ENCODE measurements at regions not wholly inside any gene's neighbourhood (a gene's known extent, or its start where the extent isn't known, plus 50 kb on each side); places are given as distances from the start of the nearest gene placed in this dataset.

GRCh38 chr4:160127211-160127610 is 1024.3 kb downstream of the RAPGEF2 start (continued):
- no peak for TF ChIP-seq CHD2 (IDR thresholded peaks at IDR 0.05; ENCODE audit: low read length)

GRCh38 chr4:160129439-160129838 is 1026.6 kb downstream of the RAPGEF2 start:
- H2BK12ac ChIP-seq (ENCODE audit: low read depth, low read length), result no peak overlapping the region
- H3K4me3 ChIP-seq (ENCODE audit: extremely low read depth in 1 of 4, insufficient read depth in 2 of 4, low read depth in 3 of 4, low read length in 4 of 4), result no peak overlapping the region
- H3K14ac ChIP-seq (ENCODE audit: insufficient read length), result no peak overlapping the region
- TF ChIP-seq SP1 (IDR thresholded peaks at IDR 0.05; ENCODE audit: low read depth, low read length) (no peak), EGR1 (IDR thresholded peaks at IDR 0.05; ENCODE audit: borderline replicate concordance, low read depth, low read length) (no peak)
- H4K5ac ChIP-seq (ENCODE audit: insufficient read length, low read depth, low read length), result no peak overlapping the region
- H3K56ac ChIP-seq (replicated peaks; ENCODE audit: insufficient read length, low read depth, low read length), result no peak overlapping the region
- H3K4me2 ChIP-seq (ENCODE audit: insufficient read depth in 1 of 2, low read depth in 2 of 2, low read length in 2 of 2), result no peak overlapping the region
- no peak overlapping the region for H3K9ac ChIP-seq (replicated peaks in 1 of 4; ENCODE audit: extremely low read depth in 1 of 4, low read depth in 3 of 4, low read length in 3 of 4)
- no peak overlapping the region for H2BK120ac ChIP-seq (replicated peaks; ENCODE audit: low read depth, low read length)
- H3K23ac ChIP-seq (ENCODE audit: insufficient read length), result no peak overlapping the region
- no peaks in the 10 kb centered on the region for H4K20me1 ChIP-seq (replicated peaks in 1 of 2; ENCODE audit: control insufficient read depth in 1 of 2, insufficient read depth in 2 of 2, low read length in 2 of 2)
- no peak overlapping the region for H3K4ac ChIP-seq (replicated peaks; ENCODE audit: insufficient read length, low read depth, low read length)
- H3K18ac ChIP-seq (ENCODE audit: extremely low read depth, low read length), result no peak overlapping the region
- H3K79me2 ChIP-seq (ENCODE audit: control insufficient read depth in 1 of 2, insufficient read depth in 2 of 2, low read length in 2 of 2), result no peaks in the 10 kb centered on the region
- H3K27ac ChIP-seq (ENCODE audit: low read depth, low read length), result no peak overlapping the region
- no peaks in the 10 kb centered on the region for H3K23me2 ChIP-seq (ENCODE audit: low read depth, low read length)
- H2AK5ac ChIP-seq (ENCODE audit: low read depth, low read length), result no peak overlapping the region
- FAIRE-seq, result no peak
- WGBS, 2 experiments (ENCODE audit: extremely low coverage in 1 of 2, insufficient coverage in 1 of 2, insufficient read length in 1 of 2, insufficient replicate concordance in 2 of 2, low coverage in 1 of 2, low lambda C conversion rate in 2 of 2, missing lambda C conversion rate in 1 of 2), result 86% methylated on average over 2 of the region's 2 CpGs; no CpG with 5 or more reads in 1 of the 2 experiments
- CTCF ChIA-PET (ENCODE audit: partially characterized antibody), result no interaction called here
- no peak overlapping the region for H2AFZ ChIP-seq (ENCODE audit: low read length)
- peaks cover 5% of the 10 kb centered on the region in 2 experiments; a peak in 2 of 4 replicates for H3K9me3 ChIP-seq (ENCODE audit: insufficient read depth in 2 of 2, low read depth in 1 of 2, low read length in 1 of 2)
- no peak for DNase-seq (ENCODE audit: low read depth in 1 of 2, low spot score in 2 of 2)
- H2BK5ac ChIP-seq (ENCODE audit: low read depth, low read length), result no peak overlapping the region
- no peak overlapping the region for H2BK20ac ChIP-seq (ENCODE audit: low read length)
- H4K91ac ChIP-seq (replicated peaks; ENCODE audit: insufficient read length, low read length), result no peak overlapping the region
- no peak overlapping the region for H4K8ac ChIP-seq (ENCODE audit: extremely low read depth, insufficient read depth, low read length)
- POLR2A ChIA-PET (ENCODE audit: partially characterized antibody), result no interaction called here
- no peak overlapping the region for H2BK15ac ChIP-seq (ENCODE audit: low read length)
- H3K36me3 ChIP-seq (ENCODE audit: control insufficient read depth in 2 of 4, insufficient read depth in 4 of 4, low read length in 3 of 4), result no peaks in the 10 kb centered on the region; a peak in 2 of 8 replicates
- no peaks in the 10 kb centered on the region for H3K79me1 ChIP-seq (ENCODE audit: low read depth, low read length)
- H3K27me3 ChIP-seq (replicated peaks in 1 of 4; ENCODE audit: control insufficient read depth in 3 of 4, extremely low read depth in 1 of 4, insufficient read depth in 3 of 4, low read length in 3 of 4), result no peaks in the 10 kb centered on the region
- no peaks in the 10 kb centered on the region for H3K4me1 ChIP-seq (replicated peaks in 1 of 4; ENCODE audit: control insufficient read depth in 3 of 4, insufficient read depth in 4 of 4, low read length in 3 of 4)

All from H1 (cell line).